Peyer's patch (tissue), 4 donors: ENCODE measurements at regions not wholly inside any gene's neighbourhood (a gene's known extent, or its start where the extent isn't known, plus 50 kb on each side); places are given as distances from the start of the nearest gene placed in this dataset.

Experiments used
- DNase-seq, 3 donors: peaks; one replicate each; pipeline ENCODE4 v3.0.0-alpha.2; 2017 to 2019
- H3K27ac ChIP-seq, 4 donors: fragments of 200-600 bp; sonication (generic); one replicate each; pipeline ENCODE4 v1.5.1; 2016 to 2019
- H3K27me3 ChIP-seq, 2 donors: fragments of 200-600 bp; sonication (generic); one replicate each; pipeline ENCODE4 v1.5.1; 2019
- H3K36me3 ChIP-seq, 3 donors: fragments of 200-600 bp; sonication (generic); one replicate each; pipeline ENCODE4 v1.5.1; 2016 to 2019
- H3K4me1 ChIP-seq, 4 donors: fragments of 200-600 bp; sonication (generic); one replicate each; pipeline ENCODE4 v1.5.1; 2016 to 2019
- H3K4me3 ChIP-seq, 4 donors: fragments of 200-600 bp; sonication (generic); 1 replicate in 3 of 4; 2 replicates in 1 of 4; pipeline ENCODE4 v1.5.1; 2016 to 2019; ENCODE audit warnings: mild to moderate bottlenecking in 1 of 4
- H3K9me3 ChIP-seq, 4 donors: fragments of 200-600 bp; sonication (generic); one replicate each; pipeline ENCODE4 v1.5.1; 2016 to 2019; ENCODE audit warnings: mild to moderate bottlenecking in 1 of 4
- CTCF ChIP-seq, 6 experiments: fragments of 450-650 bp in 4 of 6; fragments of 200-600 bp in 2 of 6; sonication (generic) in 1 of 6; IDR thresholded peaks; one replicate each; pipeline ENCODE4 v1.5.1; 2017 to 2019; ENCODE audit warnings: antibody characterized with exemption in 6 of 6, mild to moderate bottlenecking in 3 of 6, moderate library complexity in 1 of 6
- POLR2A ChIP-seq, 2 donors: fragments of 450-650 bp; IDR thresholded peaks; one replicate each; pipeline ENCODE4 v1.5.1; 2017; ENCODE audit warnings: antibody characterized with exemption in 2 of 2, mild to moderate bottlenecking in 2 of 2, moderate library complexity in 2 of 2

- no peaks in the 10 kb centered on the region for H3K4me1 ChIP-seq
- no peaks in the 10 kb centered on the region for H3K9me3 ChIP-seq
- no peaks in the 10 kb centered on the region for H3K36me3 ChIP-seq
- no peaks in the 10 kb centered on the region for H3K27me3 ChIP-seq
- H3K4me3 ChIP-seq: no peak overlapping the region
- H3K27ac ChIP-seq: no peak overlapping the region
- no peak for DNase-seq
- TF ChIP-seq POLR2A (IDR thresholded peaks at IDR 0.05): no peak
- no peak for TF ChIP-seq CTCF (IDR thresholded peaks at IDR 0.05)
These were observed 233.4 kb downstream of the TEX36 start for GRCh38 chr10:125449571-125449970.

- Histone ChIP-seq H3K4me3 (no peak overlapping the region), H3K9me3 (no peaks in the 10 kb centered on the region), H3K27ac (no peak overlapping the region), H3K4me1 (no peaks in the 10 kb centered on the region), H3K27me3 (no peaks in the 10 kb centered on the region), H3K36me3 (no peaks in the 10 kb centered on the region)
- no peak for DNase-seq
- TF ChIP-seq CTCF (IDR thresholded peaks at IDR 0.05) (peak in 3 of 6 experiments; percentile 9 to 29 (median 17)), POLR2A (IDR thresholded peaks at IDR 0.05) (no peak)
These were observed 234.4 kb downstream of the TEX36 start for GRCh38 chr10:125448596-125448995.

GRCh38 chr10:125444790-125445189 lies 238.2 kb downstream of the TEX36 start:
- no peak overlapping the region for H3K27ac ChIP-seq
- H3K4me1 ChIP-seq: no peaks in the 10 kb centered on the region
- TF ChIP-seq POLR2A (IDR thresholded peaks at IDR 0.05) (no peak), CTCF (IDR thresholded peaks at IDR 0.05) (no peak)
- no peak for DNase-seq
- H3K9me3 ChIP-seq: no peaks in the 10 kb centered on the region
- H3K27me3 ChIP-seq: no peaks in the 10 kb centered on the region
- H3K36me3 ChIP-seq: no peaks in the 10 kb centered on the region
- no peak overlapping the region for H3K4me3 ChIP-seq

GRCh38 chr10:125442856-125443540 lies 240.0 kb downstream of the TEX36 start:
- TF ChIP-seq POLR2A (IDR thresholded peaks at IDR 0.05) (no peak), CTCF (IDR thresholded peaks at IDR 0.05) (no peak)
- H3K4me1 ChIP-seq: no peaks in the 10 kb centered on the region
- H3K9me3 ChIP-seq: no peaks in the 10 kb centered on the region
- H3K4me3 ChIP-seq: no peak overlapping the region
- H3K27ac ChIP-seq: no peak overlapping the region
- H3K36me3 ChIP-seq: no peaks in the 10 kb centered on the region
- H3K27me3 ChIP-seq: no peaks in the 10 kb centered on the region
- no peak for DNase-seq

GRCh38 chr10:125441151-125441550 lies 241.8 kb downstream of the TEX36 start:
- no peaks in the 10 kb centered on the region for H3K4me1 ChIP-seq
- no peaks in the 10 kb centered on the region for H3K36me3 ChIP-seq

GRCh38 chr10:125431149-125431548 lies 251.8 kb downstream of the TEX36 start:
- no peaks in the 10 kb centered on the region for H3K36me3 ChIP-seq
- no peak overlapping the region for H3K4me3 ChIP-seq
- H3K4me1 ChIP-seq: no peaks in the 10 kb centered on the region
- no peak overlapping the region for H3K27ac ChIP-seq
- TF ChIP-seq POLR2A (IDR thresholded peaks at IDR 0.05) (no peak), CTCF (IDR thresholded peaks at IDR 0.05) (no peak)
- no peak for DNase-seq
- H3K27me3 ChIP-seq: no peaks in the 10 kb centered on the region
- no peaks in the 10 kb centered on the region for H3K9me3 ChIP-seq

More at GRCh38 chr10:125441151-125441550, 241.8 kb downstream of the TEX36 start:
- no peak for DNase-seq
- no peaks in the 10 kb centered on the region for H3K27me3 ChIP-seq
- no peak overlapping the region for H3K27ac ChIP-seq
- no peaks in the 10 kb centered on the region for H3K9me3 ChIP-seq
- H3K4me3 ChIP-seq: no peak overlapping the region
- no peak for TF ChIP-seq POLR2A (IDR thresholded peaks at IDR 0.05)
